Heart right ventricle (tissue), 16 donors: ENCODE measurements at regions not wholly inside any gene's neighbourhood (a gene's known extent, or its start where the extent isn't known, plus 50 kb on each side); places are given as distances from the start of the nearest gene placed in this dataset.

Experiments
- ATAC-seq, 8 donors: fragments of 200-7000 bp; cut with Tn5 transposase; one replicate each; pipeline ENCODE4 v1.9.1; 2020; ENCODE audit warnings: mild to moderate bottlenecking in 8 of 8, moderate library complexity in 8 of 8, moderate number of reproducible peaks in 1 of 8
- DNase-seq, 2 donors: peaks; one replicate each; pipeline ENCODE4 v3.0.0-alpha.2; 2020
- H3K27ac ChIP-seq, 10 donors: fragments of 200-600 bp; sonication (generic) in 2 of 10; one replicate each; pipeline versions ENCODE4 v1.5.0 to v1.8.0; 2020 to 2022; ENCODE audit warnings: mild to moderate bottlenecking in 3 of 10
- H3K27me3 ChIP-seq, 7 donors: fragments of 200-600 bp; one replicate each; pipeline ENCODE4 v1.8.0; 2021 to 2022; ENCODE audit warnings: mild to moderate bottlenecking in 2 of 7
- H3K36me3 ChIP-seq, 9 donors: fragments of 200-600 bp; sonication (generic) in 1 of 9; one replicate each; pipeline versions ENCODE4 v1.5.0 to v1.8.0; 2020 to 2022; ENCODE audit warnings: mild to moderate bottlenecking in 2 of 9
- H3K4me1 ChIP-seq, 9 donors: fragments of 200-600 bp; sonication (generic) in 1 of 9; one replicate each; pipeline versions ENCODE4 v1.5.0 to v1.8.0; 2020 to 2022; ENCODE audit warnings: mild to moderate bottlenecking in 4 of 9
- H3K4me3 ChIP-seq, 10 donors: fragments of 200-600 bp; sonication (generic) in 2 of 10; one replicate each; pipeline versions ENCODE4 v1.5.0 to v1.8.0; 2020 to 2022; ENCODE audit warnings: mild to moderate bottlenecking in 7 of 10, moderate library complexity in 2 of 10
- H3K9me3 ChIP-seq, 11 donors: fragments of 200-600 bp in 10 of 11; sonication (generic) in 2 of 11; one replicate each; pipeline versions ENCODE4 v1.5.0 to v1.8.0; 2013 to 2022; ENCODE audit warnings: mild to moderate bottlenecking in 2 of 11, control low read depth in 1 of 11, moderate library complexity in 1 of 11
- CTCF ChIP-seq, 9 donors: fragments of 200-600 bp; sonication (generic) in 2 of 9; IDR thresholded peaks; one replicate each; pipeline versions ENCODE4 v1.5.0 to v1.8.0; 2021 to 2022; ENCODE audit warnings: antibody characterized with exemption in 9 of 9, mild to moderate bottlenecking in 5 of 9, moderate library complexity in 1 of 9
- WGBS, 2 donors: extraction: QIAGEN DNeasy Blood & Tissue Kit; methylation state at CpG; one replicate each; pipeline ENCODE4 v1.1.7; 2013; ENCODE audit warnings: inconsistent platforms in 1 of 2; 5-methylcytosine and 5-hydroxymethylcytosine counted together
- intact Hi-C, 10 donors: fragments of 100-400 bp; cut with DNase I; formaldehyde crosslinking; loops; one replicate each; pipeline versions ENCODE4 v1.11.1 to v1.14.2; 2022
- donor health status: Arrhythmogenic right ventricular cardiomyopathy.
- donor health status: ischemic (EF 13 %, LVEDD 7.1; RV severe dilation, severe dysfunction).
- donor health status: healthy with polysubstance abuse.
- donor health status: DM: no; HTN: yes; CAD: no.
- donor health status: DM: no; HTN: no; CAD: no.
- donor health status: ischemic (EF 25% LVEDD 6.9; RV normal size, moderate dysfunction).
- donor health status: ischemic (EF 25% LVEDD 5.7; RV mildly dilated, moderate dysfunction).
- donor health status: healthy.
- donor health status: DM: yes; HTN: yes; CAD: no.
- donor health status: Ischemic cardiomyopathy.
- donor health status: ischemic (EF 35%, LVEDD 5.7; RV mildly dilated, moderate dysfunction).
- donor health status: nonischemic (EF 11% LVEDD 7.7; RV severe dilation, severe dysfunction).
- donor health status: DM: yes; HTN: yes; CAD: no.
- donor health status: PGD.
- donor health status: ischemic (EF 29% LVEDD 5.4; RV normal size, mild dysfunction).
- donor health status: nonischemic (EF 23%, LVEDD 6.1; RV moderate dilation, normal function).

DNA sequence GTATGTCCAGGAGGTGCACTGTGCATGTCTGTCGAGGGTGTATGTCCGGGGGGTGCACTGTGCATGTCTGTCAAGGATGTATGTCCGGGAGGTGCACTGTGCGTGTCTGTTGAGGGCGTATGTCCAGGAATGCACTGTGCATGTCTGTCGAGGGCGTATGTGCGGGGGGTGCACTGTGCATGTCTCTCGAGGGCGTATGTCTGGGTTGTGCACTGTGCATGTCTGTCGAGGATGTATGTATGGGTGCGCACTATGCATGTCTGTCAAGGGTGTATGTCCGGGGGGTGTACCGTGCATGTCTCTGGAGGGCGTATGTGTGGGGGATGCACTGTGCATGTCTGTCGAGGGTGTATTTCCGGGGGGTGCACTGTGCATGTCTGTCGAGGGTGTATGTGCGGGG, 249.3 kb upstream of the MYT1L start:
- no peak for TF ChIP-seq CTCF (IDR thresholded peaks at IDR 0.05)
- DNase-seq: no peak
- Histone ChIP-seq H3K4me3 (no peak overlapping the region), H3K4me1 (no peaks in the 10 kb centered on the region), H3K27me3 (peaks cover 0 to 27% (median 4%) of the 10 kb centered on the region in 7 donors), H3K36me3 (no peaks in the 10 kb centered on the region), H3K27ac (no peak overlapping the region), H3K9me3 (peaks cover 0 to 8% (median 0%) of the 10 kb centered on the region in 11 donors)
- intact Hi-C loops: no loop called here
- 88% methylated on average over 19 of the region's 19 CpGs for WGBS, 2 donors
- ATAC-seq: no peak

DNA sequence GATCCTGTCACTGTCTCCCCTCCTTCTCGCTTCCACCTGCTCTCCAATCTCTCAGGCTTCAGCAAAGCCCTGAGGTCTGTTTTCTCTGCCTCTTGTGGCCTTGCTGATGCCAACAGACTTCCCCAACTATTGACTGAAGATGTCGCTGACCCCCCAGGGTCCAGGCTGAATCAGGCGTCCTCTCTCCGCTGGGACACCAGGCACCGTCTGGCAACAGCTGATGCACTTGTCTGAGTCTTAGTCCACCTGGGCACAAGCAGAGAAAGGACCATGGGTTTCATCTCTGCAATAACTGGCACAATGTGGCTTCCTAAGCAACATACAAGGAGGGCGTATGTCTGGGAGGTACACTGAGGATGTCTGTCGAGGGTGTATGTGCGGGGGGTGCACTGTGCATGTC, 248.7 kb upstream of the MYT1L start:
- H3K4me3 ChIP-seq: no peak overlapping the region
- H3K9me3 ChIP-seq: peaks cover 0 to 8% (median 0%) of the 10 kb centered on the region in 11 donors
- TF ChIP-seq CTCF (IDR thresholded peaks at IDR 0.05): no peak
- no peak for DNase-seq
- no peak overlapping the region for H3K27ac ChIP-seq
- 73 to 77% methylated on average over 8 of the region's 8 CpGs for WGBS, 2 donors
- peaks cover 0 to 29% (median 5%) of the 10 kb centered on the region in 7 donors for H3K27me3 ChIP-seq
- H3K4me1 ChIP-seq: no peaks in the 10 kb centered on the region
- intact Hi-C loops: no loop called here
- H3K36me3 ChIP-seq: no peaks in the 10 kb centered on the region
- ATAC-seq: no peak

GRCh38 chr2:2577407-2577831, 246.3 kb upstream of the MYT1L start:
- intact Hi-C loops: no loop called here
- no peaks in the 10 kb centered on the region for H3K36me3 ChIP-seq
- DNase-seq: no peak
- H3K27me3 ChIP-seq: peaks cover 0 to 30% (median 11%) of the 10 kb centered on the region in 7 donors
- no peak for ATAC-seq
- TF ChIP-seq CTCF (IDR thresholded peaks at IDR 0.05): no peak
- peaks cover 0 to 7% (median 0%) of the 10 kb centered on the region in 11 donors for H3K9me3 ChIP-seq
- 78 to 83% methylated on average over 17 of the region's 17 CpGs for WGBS, 2 donors
- H3K4me1 ChIP-seq: no peaks in the 10 kb centered on the region
- H3K4me3 ChIP-seq: no peak overlapping the region
- no peak overlapping the region for H3K27ac ChIP-seq

DNA sequence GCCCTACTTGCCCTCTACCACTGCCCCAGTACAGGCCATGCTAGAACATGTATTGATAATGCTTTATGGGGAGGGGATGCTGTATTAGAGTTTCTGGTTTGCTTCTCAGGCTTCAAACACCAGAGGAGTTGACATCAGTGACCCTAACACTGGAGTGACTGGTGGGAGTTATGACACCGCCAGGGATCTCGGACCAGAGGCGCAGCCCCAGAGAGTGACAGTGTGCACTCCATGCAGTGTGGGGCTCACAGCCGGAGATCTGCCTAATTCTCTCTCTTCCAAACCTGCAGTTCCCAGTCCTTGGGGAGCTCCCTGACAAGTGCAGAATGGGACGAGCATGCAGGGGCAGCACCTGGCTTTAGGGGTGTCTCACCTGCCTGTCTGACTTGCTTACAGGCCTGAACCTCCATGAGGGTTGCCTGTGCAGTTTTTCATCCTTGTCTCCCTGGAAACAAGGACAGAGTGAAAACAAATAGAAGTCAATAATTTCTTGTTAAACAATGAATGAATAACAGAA, 244.9 kb upstream of the MYT1L start:
- no peak overlapping the region for H3K4me3 ChIP-seq

More for the DNA sequence above, 244.9 kb upstream of the MYT1L start:
- Histone ChIP-seq H3K9me3 (peaks cover 0 to 7% (median 0%) of the 10 kb centered on the region in 11 donors), H3K27ac (no peak overlapping the region), H3K4me1 (no peaks in the 10 kb centered on the region), H3K27me3 (peaks cover 0 to 23% (median 11%) of the 10 kb centered on the region in 7 donors), H3K36me3 (no peaks in the 10 kb centered on the region)
- intact Hi-C loops: no loop called here
- DNase-seq (no peak), ATAC-seq (no peak)
- no peak for TF ChIP-seq CTCF (IDR thresholded peaks at IDR 0.05)
- 81 to 89% methylated on average over 5 of the region's 5 CpGs for WGBS, 2 donors
